Endodermal cell (in vitro differentiated cells): ENCODE measurements at regions not wholly inside any gene's neighbourhood (a gene's known extent, or its start where the extent isn't known, plus 50 kb on each side); places are given as distances from the start of the nearest gene placed in this dataset.

Experiments used
- DNase-seq: peaks from one replicate; pipeline ENCODE4 v3.0.0-alpha.2; 2017
- H3K27ac ChIP-seq: 2 replicates; pipeline ENCODE4 v1.5.1; 2013; ENCODE audit warnings: mild to moderate bottlenecking, low read depth, low read length, moderate library complexity
- H3K27me3 ChIP-seq: 2 replicates; pipeline ENCODE4 v1.6.1; 2013; ENCODE audit warnings: mild to moderate bottlenecking, low read length, moderate library complexity; ENCODE audit not compliant: insufficient read depth, control insufficient read depth, poor library complexity, severe bottlenecking
- H3K36me3 ChIP-seq: 2 replicates; pipeline ENCODE4 v1.7.0; 2013; ENCODE audit warnings: mild to moderate bottlenecking, low read length, moderate library complexity; ENCODE audit not compliant: control insufficient read depth, insufficient read depth
- H3K4me1 ChIP-seq: one replicate; pipeline ENCODE4 v1.7.0; 2013; ENCODE audit warnings: low read length; ENCODE audit not compliant: control insufficient read depth, insufficient read depth
- H3K4me3 ChIP-seq: 2 replicates; pipeline ENCODE4 v1.5.1; 2013; ENCODE audit warnings: mild to moderate bottlenecking, low read length, moderate library complexity
- H3K9ac ChIP-seq: 2 replicates; pipeline ENCODE4 v1.6.1; 2013; ENCODE audit warnings: mild to moderate bottlenecking, low read length, moderate library complexity; ENCODE audit not compliant: poor library complexity, severe bottlenecking; ENCODE audit errors: extremely low read depth
- H3K9me3 ChIP-seq: 2 replicates; pipeline ENCODE4 v1.6.1; 2013; ENCODE audit warnings: mild to moderate bottlenecking, low read length, moderate library complexity; ENCODE audit not compliant: control insufficient read depth
- H3K27ac Mint-ChIP-seq: 2 replicates; pipeline ENCODE4 v1.8.0; 2020; ENCODE audit warnings: mixed read lengths
- H3K27me3 Mint-ChIP-seq: 2 replicates; pipeline ENCODE4 v1.8.0; 2021; ENCODE audit warnings: mild to moderate bottlenecking, mixed read lengths; ENCODE audit not compliant: insufficient read depth
- H3K36me3 Mint-ChIP-seq: 2 replicates; pipeline ENCODE4 v1.8.0; 2020; ENCODE audit warnings: low read depth, mixed read lengths
- H3K4me1 Mint-ChIP-seq: 2 replicates; pipeline ENCODE4 v1.8.0; 2020; ENCODE audit warnings: mixed read lengths
- H3K4me3 Mint-ChIP-seq: 2 replicates; pipeline ENCODE4 v1.8.0; 2020; ENCODE audit warnings: mild to moderate bottlenecking, moderate library complexity, mixed read lengths
- H3K9me3 Mint-ChIP-seq: 2 replicates; pipeline ENCODE4 v1.8.0; 2020; ENCODE audit warnings: mild to moderate bottlenecking, mixed read lengths
- CTCF ChIP-seq: fragments of 200-600 bp; sonication (generic); conservative IDR thresholded peaks from 2 replicates; pipeline ENCODE4 v1.5.0; 2021; ENCODE audit warnings: antibody characterized with exemption, mild to moderate bottlenecking
- WGBS, 2 experiments: methylation state at CpG; one replicate each; pipeline versions ENCODE4 v1.1.5 to v1.1.7; 2013; ENCODE audit warnings: missing lambda C conversion rate in 2 of 2, mixed read lengths in 1 of 2; ENCODE audit not compliant: insufficient coverage in 1 of 2, insufficient read length in 1 of 2; 5-methylcytosine and 5-hydroxymethylcytosine counted together

- Histone ChIP-seq H3K27ac (no peak overlapping the region), H3K9ac (no peak overlapping the region), H3K4me1 (no peaks in the 10 kb centered on the region), H3K4me3 (no peak overlapping the region), H3K27me3 (no peaks in the 10 kb centered on the region), H3K36me3 (no peaks in the 10 kb centered on the region), H3K9me3 (no peaks in the 10 kb centered on the region)
- no peaks in the 10 kb centered on the region for H3K36me3 Mint-ChIP-seq
- DNase-seq: no peak
- no peaks in the 10 kb centered on the region for H3K9me3 Mint-ChIP-seq
- no peak overlapping the region for H3K27ac Mint-ChIP-seq
- WGBS, 2 experiments: 87 to 97% methylated on average over 3 of the region's 3 CpGs
- TF ChIP-seq CTCF: no peak
- H3K4me3 Mint-ChIP-seq: no peak overlapping the region
- H3K27me3 Mint-ChIP-seq: no peaks in the 10 kb centered on the region
- H3K4me1 Mint-ChIP-seq: peaks cover 5% of the 10 kb centered on the region
Measured at GRCh38 chr16:59053911-59054310, 319.8 kb upstream of the GOT2 start.

- no peak overlapping the region for H3K9ac ChIP-seq
- Mint-ChIP-seq H3K27me3 (no peaks in the 10 kb centered on the region), H3K27ac (no peak overlapping the region), H3K4me1 (peaks cover 5% of the 10 kb centered on the region), H3K4me3 (no peak overlapping the region), H3K9me3 (no peaks in the 10 kb centered on the region), H3K36me3 (no peaks in the 10 kb centered on the region)
- H3K9me3 ChIP-seq: no peaks in the 10 kb centered on the region
- no peak for TF ChIP-seq CTCF
- no peaks in the 10 kb centered on the region for H3K27me3 ChIP-seq
- H3K27ac ChIP-seq: no peak overlapping the region
- H3K36me3 ChIP-seq: no peaks in the 10 kb centered on the region
- DNase-seq: no peak
- H3K4me1 ChIP-seq: no peaks in the 10 kb centered on the region
- 91 to 100% methylated on average over 3 to 5 of the region's 5 CpGs for WGBS, 2 experiments
- no peak overlapping the region for H3K4me3 ChIP-seq
Measured at GRCh38 chr16:59052231-59052630, 318.1 kb upstream of the GOT2 start.

GRCh38 chr16:59048876-59049275 lies 314.8 kb upstream of the GOT2 start:
- Mint-ChIP-seq H3K4me1 (peaks cover 6% of the 10 kb centered on the region), H3K36me3 (no peaks in the 10 kb centered on the region), H3K27me3 (no peaks in the 10 kb centered on the region), H3K9me3 (no peaks in the 10 kb centered on the region), H3K4me3 (no peak overlapping the region), H3K27ac (no peak overlapping the region)
- Histone ChIP-seq H3K36me3 (no peaks in the 10 kb centered on the region), H3K4me3 (no peak overlapping the region), H3K27ac (no peak overlapping the region), H3K9me3 (no peaks in the 10 kb centered on the region), H3K27me3 (no peaks in the 10 kb centered on the region), H3K4me1 (no peaks in the 10 kb centered on the region), H3K9ac (no peak overlapping the region)
- TF ChIP-seq CTCF: no peak
- DNase-seq: no peak
- 70 to 89% methylated on average over 2 of the region's 3 CpGs for WGBS, 2 experiments
